ENCODE measurements at regions not wholly inside any gene's neighbourhood (a gene's known extent, or its start where the extent isn't known, plus 50 kb on each side); places are given as distances from the start of the nearest gene placed in this dataset.

DNA sequence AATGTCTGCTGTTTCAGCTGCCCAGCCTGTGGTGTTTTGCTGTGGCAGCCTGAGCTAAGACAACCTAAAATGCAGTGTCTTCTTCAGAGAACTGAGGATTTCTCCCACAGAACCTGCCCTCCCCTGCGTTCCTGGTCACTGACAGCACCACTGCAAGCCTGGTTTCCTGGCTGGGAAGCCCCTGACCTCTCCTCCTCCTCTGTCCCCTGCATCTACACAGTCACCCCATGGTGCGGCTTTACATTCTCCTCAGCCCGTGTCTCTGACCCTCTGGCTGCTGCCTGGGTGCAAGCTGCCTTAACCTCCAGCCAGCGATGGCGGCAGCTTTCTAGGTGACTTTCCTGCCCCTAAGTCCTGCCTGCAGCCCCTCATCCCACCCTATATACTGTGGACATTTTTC lies 337.3 kb upstream of the ZNF32 start:
- no peak for DNase-seq

DNA sequence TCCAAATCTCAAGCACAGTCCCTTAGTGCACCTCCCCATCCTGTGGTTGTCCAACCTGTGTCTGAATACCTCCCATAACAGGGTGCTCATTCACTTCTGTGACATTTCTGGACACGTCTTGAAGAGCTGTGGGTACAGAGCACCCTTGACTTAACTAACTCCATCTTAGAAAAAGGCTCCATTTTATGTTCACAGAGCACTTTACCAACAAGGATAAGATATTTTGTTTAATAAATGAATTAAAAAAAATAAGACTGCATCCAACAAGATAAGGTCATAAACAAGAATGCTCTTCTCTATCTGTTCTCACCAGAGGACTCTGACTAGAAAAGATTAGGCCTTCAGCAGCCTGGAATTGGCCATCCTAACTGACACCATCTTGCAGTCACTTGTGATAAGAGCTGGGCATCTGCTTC lies 335.2 kb upstream of the ZNF32 start:
- no peak for DNase-seq

DNA sequence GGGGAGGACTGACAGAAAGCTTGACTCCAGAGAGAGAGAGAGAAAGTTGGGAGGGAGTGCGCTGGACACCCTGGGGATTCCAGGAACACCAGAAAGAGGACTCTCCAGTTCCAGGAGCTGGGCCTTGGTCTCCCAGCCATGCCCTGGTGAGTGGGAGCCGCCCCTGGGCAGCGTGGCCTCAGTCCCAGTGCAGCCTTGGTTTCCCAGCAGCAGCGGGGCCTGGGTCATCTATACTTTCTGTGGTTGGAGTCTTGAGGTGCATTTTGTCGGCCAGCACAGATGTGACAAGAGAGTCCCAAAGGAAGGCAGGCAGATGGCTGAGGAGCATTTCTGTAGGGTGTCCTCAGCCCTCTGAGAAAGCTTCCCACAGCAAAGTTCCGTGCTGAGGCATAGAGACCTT lies 334.7 kb upstream of the ZNF32 start:
- no peak for DNase-seq

DNA sequence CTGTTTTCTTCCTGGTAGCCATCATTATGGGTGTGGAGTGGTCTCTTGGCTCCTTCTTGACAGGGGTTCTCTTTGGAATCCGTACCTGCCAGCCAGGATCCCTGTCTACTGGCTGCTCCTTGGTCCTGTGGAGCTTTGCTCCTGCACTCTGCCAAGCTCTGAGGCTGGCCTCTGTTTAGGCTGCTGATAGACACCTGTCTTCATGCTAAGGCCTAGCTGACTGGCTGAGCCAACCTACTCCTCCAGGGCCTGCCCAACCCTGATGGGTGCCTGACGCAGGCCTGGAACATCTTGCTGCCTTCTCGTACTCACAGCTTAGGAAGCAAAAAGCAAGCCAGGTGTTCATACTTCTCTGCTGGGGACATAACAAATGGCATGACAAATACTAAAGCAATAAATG lies 333.6 kb upstream of the ZNF32 start:
- DNase-seq = no peak

GRCh38 chr10:43981696-43982095 lies 333.0 kb upstream of the ZNF32 start:
- no peak for DNase-seq

- no peak for DNase-seq
Observed at GRCh38 chr10:43981232-43981631, 332.6 kb upstream of the ZNF32 start.

DNA sequence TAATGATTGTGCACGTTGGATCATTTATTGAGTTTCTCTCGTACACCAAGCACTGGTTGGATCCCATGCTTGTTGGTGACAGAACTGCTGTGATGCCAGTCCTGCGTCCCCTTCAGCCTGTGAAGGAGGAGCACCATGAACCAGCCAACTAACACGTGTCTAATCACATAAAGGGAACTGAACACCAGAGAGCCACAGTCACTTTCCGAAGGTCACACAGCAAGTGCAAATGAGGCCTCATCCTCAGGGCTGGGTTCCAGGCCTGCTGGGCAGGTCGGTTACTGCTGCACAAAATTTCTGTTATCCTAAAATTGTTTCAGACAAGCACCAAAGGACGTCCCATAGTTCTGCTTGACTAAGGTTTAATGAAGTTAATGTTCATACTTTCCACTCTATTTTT lies 332.0 kb upstream of the ZNF32 start:
- no peak for DNase-seq

- no peak for DNase-seq
Observed at GRCh38 chr10:43980313-43980712, 331.6 kb upstream of the ZNF32 start.

GRCh38 chr10:43979551-43979950 lies 330.9 kb upstream of the ZNF32 start:
- no peak for DNase-seq

DNA sequence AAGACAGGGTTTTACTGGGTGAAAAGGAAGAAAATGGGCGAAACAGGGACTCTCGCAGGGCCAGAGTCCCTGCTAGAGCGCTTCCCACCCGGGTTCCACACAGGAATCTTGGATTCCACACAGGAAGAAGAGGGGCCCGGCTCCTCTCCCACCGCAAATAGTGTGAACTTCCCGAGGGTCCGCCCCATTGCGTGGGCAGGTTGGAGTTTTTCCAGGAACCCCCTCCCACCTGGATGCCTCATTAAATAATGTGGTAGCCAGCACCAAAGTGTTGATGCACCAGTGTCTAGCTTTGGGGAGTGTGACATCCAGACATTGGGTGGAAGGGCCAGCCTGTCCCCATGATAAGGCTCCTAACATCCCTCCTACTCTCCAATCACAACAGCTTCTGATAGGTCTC lies 330.3 kb upstream of the ZNF32 start:
- no peak for DNase-seq

- no peak for DNase-seq
Observed at GRCh38 chr10:43978091-43978490, 329.4 kb upstream of the ZNF32 start.

DNA sequence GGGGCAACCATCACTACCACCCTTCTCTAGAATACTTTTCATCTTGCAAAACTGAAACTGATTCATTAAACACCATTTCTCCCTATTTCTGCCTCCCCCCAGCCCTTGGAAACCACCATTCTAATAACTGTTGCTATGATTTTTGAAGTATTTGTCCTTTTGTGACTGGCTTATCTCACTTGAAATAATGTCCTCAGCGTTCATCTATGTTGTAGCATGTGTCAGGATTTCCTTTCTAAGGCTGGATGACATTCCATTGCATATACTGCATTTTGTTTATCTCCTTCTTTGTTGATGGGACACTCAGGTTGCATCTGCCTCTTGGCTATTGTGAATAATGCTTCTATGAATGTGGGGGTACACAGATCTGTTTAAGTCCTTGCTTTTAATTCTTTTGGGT lies 327.6 kb upstream of the ZNF32 start:
- DNase-seq = no peak

GRCh38 chr10:43973801-43974200 lies 325.1 kb upstream of the ZNF32 start:
- no peak for DNase-seq

- DNase-seq = no peak
Observed at GRCh38 chr10:43972976-43973647, 324.4 kb upstream of the ZNF32 start.

DNA sequence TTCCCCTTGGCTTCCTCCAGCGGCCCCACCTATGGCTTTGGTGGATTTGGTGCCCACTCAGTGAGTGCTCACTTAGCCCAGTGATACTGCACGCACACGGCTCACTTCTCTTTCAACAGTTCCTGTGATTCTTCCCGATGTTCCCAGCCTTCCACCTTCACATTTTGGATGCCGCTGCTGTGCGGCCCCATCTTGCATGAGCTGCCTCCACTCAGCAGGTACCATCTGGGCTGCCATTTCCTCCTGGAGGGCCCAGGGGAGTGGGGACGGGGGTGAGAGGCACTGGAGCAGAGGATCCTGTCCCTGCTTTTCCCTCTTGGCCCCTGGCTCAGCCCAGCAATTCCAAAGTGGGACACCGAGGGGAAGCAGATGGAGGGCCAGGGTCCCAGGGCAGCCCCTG lies 323.3 kb upstream of the ZNF32 start:
- DNase-seq = no peak

DNA sequence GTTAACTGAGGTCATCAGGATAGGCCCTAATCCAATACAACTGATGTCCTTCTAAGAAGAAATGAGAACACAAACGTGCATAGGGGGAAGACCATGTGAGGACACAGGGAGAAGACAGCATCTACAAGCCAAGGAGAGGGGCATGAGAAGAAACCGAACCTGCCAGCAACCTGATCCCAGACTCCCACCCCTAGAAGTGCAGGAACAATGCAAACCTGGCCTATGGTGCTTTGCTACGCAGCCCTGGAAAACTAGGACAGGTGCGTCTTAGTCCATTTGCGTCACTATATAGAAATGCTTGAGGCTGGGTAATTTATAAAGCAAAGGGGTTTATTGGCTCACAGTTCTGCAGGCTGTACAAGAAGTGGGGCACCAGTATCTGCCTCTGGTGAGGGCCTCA lies 322.6 kb upstream of the ZNF32 start:
- DNase-seq = no peak

DNA sequence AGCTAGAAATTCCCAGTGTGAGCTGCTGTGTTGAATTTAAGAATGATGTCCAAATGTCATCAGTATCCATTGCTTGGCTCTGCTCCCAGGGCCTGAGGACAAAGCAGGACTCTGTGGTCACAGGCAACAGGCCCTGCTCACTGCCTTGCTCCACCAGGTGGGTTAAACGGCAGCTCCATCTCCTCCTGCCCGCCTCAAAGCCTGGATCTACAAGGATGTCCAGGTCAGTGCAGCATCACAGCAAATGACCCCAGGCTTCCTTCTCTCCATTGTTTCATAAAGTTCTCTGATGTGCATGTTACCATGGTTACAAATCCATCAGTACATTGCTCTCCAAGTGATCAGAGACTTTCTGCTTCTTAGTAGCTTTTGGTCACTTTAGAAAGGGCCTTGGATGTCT lies 322.0 kb upstream of the ZNF32 start:
- no peak for DNase-seq

GRCh38 chr10:43970018-43970698 lies 321.5 kb upstream of the ZNF32 start:
- no peak for DNase-seq

GRCh38 chr10:43969506-43969905 lies 320.8 kb upstream of the ZNF32 start:
- no peak for DNase-seq

GRCh38 chr10:43968961-43969360 lies 320.3 kb upstream of the ZNF32 start:
- no peak for DNase-seq

GRCh38 chr10:43968076-43968475 lies 319.4 kb upstream of the ZNF32 start:
- DNase-seq = no peak

DNA sequence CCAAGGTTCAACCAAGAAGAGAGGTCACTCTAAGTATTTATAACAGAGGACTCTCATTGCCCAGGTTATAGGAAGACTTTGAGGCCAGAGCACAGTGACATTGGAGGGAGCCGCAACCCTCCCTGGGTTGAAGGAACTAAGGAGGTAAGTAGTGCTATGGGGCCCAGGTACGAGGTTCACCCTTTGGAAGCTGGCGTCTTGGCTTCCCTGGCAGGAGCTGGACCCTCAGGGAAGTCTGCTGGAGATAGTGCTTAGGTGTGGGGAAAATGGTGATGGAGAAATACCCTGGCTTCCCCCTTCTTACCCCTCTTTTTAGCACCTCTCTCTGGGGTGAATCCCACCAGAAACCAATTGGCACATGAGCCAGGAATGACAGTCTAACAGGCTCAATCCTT lies 317.9 kb upstream of the ZNF32 start:
- no peak for DNase-seq

- DNase-seq = no peak
Observed at GRCh38 chr10:43965918-43966570, 317.4 kb upstream of the ZNF32 start.
